HG02678 (cell line): ENCODE measurements at regions not wholly inside any gene's neighbourhood (a gene's known extent, or its start where the extent isn't known, plus 50 kb on each side); places are given as distances from the start of the nearest gene placed in this dataset.

Experiments
- ATAC-seq: cut with Tn5 transposase; IDR thresholded peaks from one replicate; pipeline ENCODE4 v1.9.1; 2021; ENCODE audit warnings: mild to moderate bottlenecking, moderate library complexity; ENCODE audit not compliant: unreplicated experiment

DNA sequence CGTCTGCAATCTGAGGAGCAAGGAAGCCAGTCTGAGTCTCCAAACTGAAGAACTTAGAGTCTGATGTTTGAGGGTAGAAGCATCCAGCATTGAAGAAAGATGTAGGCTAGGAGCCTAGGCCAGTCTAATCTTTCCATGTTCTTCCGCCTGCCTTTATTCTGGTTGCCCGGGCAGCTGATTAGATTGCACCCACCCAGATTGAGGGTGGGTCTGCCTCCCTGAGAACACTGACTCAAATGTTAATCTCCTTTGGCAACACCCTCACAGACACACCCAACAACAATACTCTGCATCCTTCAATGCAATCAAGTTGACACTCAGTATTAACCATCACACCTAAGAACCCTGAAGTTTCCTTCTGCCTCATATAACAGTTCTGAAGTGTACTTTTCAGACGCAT is 350.1 kb downstream of the RFPL4B start:
- ATAC-seq = no peak

DNA sequence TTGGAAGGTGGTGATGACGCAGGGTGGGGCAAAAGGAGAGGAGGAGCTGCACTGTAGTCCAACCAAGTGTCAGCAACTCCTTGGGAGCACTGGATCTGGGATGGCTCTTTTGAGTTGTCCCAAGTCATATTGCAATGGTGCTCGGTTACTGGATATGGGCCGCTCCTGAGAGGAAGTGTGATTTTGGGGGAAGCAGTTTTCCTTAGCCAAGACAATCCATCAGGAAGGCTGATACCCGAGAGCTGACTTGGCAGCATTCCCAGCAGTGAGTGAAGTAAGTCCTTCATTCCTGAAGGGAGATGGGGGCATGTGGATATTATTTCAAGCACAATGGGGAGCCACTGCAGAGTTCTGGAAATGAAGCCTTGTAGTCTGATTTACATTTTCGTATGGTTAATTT is 354.1 kb downstream of the RFPL4B start:
- no peak for ATAC-seq

DNA sequence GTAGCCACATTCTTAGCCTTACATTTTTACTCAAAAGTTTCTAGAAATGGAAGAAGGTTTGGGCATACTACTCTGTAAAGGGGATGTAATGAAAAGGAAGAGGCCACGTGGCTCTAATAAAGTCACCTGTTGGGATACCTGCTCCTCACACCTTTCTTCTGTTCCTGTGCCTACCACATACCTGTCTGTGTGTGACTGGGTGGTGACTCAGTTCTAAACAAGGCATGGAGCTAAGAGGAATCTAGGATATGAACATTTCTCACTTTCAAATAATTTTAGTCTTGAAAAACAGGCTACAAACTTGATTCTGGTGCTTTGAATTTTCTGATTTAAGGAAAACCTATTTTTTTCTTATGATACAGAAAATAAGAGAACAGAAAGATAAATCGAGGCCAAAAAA is 363.6 kb downstream of the RFPL4B start:
- ATAC-seq = no peak

DNA sequence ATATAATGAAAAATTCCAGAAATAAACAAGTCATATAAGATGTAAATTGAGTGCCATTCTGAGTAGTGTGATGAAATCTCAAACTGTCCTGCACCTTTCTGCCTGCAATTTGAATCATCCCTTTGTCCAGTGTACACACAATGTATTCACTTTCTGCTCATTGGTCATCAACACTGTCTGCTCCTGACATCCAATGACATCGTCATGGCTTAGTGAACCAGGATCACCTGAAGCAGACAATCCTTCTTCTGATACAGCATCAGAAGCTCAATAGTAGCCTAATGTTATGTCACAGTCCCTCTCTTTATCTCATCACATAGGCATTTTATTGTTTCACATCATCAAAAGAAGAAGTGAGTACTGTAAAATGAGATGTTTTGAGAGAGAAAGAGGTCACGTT is 366.3 kb downstream of the RFPL4B start:
- no peak for ATAC-seq

DNA sequence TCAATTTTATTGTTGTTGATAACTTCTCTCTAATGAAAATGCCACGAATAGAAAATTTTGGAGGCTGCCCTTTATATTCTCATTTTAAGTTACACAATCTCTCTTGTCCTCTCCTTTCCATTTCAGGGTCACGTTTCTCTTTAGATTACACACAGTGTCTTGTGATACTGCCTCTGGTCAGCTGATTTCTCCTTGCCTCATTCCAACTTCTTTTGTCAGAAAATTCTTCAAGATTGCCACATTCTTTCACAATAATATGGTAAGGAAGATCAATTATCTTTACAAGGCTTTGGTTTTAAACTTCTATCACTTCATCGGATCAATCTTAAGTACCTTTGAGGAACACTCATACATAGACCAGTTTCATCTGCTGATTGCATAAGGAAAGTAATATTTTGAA is 370.3 kb downstream of the RFPL4B start:
- no peak for ATAC-seq

DNA sequence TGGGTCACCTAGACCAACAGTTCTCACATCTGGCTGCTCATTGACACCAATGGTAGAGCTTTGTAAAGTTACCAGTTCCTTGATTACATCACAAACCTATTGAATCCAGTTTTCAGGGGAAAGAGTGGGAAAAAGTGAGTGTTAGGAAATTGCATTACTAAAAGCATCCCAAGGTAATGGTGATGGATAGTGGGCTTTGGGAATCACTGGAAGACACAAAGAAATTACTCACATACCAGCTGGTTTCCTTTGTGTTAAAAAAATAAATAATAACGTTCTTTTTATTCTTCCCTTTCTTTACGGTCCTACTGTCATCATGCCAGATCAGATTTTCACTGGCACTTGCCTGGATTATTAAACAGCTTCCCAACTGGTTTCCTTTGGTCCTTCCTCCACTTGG is 370.7 kb downstream of the RFPL4B start:
- no peak for ATAC-seq

DNA sequence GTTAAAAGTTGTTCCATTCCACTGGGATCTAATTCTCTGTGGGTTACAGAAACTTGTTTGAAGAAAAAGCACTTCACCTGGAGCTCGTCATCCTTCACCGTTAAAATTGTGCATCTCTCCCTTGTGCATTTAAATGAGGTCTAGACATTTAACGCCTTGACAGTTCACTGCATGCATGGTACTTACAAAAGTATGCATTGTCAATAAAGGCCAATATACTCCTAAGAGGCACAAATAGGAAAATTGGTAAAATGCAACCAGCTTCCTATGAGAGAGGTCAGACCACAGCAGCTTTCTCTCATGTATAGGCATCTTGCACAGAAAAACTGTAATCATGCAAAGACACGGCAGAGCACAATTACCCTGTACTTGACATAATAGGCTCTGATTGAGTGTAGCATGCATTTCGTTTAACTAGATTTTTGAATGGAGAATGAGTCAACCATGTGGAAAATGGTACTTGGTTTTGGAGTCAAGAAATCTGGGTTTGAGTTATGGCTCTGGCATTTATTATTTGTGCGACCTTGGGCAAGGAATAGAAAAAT is 378.5 kb downstream of the RFPL4B start:
- ATAC-seq = no peak

DNA sequence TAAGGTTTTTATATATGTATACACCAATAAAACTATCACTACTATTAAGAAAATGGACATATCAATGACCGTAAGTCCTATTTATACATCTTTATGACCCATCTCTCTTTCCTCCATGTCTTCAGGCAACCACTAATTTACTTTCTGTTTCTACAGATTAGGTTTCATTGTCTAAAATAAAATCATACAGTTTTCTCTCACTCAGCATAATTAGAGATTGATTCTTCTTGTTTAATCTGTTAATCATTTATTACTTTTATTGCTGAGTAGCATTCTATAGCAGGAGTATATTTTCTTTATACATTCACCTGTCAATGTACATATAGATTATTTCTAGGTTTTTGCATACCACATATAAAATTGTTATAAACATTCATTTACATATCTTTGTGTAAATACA is 388.0 kb downstream of the RFPL4B start:
- no peak for ATAC-seq

DNA sequence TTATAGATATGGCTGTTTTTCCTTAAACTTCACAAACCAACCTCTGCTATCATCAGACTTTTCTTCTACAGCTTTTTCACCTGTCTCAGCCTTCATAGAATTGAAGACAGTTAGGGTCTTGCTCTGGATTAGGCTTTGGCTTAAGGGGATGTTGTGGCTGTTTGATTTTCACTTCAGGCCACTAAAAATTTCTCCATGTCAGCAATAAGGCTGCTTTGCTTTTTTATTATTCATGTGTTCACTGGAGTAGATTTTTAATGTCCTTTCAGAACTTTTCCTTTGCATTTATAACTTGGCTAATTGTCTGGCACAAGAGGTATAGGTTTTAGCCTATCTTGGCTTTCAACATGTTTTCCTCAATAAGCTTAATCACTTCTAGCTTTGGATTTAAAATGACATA is 392.6 kb downstream of the RFPL4B start:
- ATAC-seq = no peak

DNA sequence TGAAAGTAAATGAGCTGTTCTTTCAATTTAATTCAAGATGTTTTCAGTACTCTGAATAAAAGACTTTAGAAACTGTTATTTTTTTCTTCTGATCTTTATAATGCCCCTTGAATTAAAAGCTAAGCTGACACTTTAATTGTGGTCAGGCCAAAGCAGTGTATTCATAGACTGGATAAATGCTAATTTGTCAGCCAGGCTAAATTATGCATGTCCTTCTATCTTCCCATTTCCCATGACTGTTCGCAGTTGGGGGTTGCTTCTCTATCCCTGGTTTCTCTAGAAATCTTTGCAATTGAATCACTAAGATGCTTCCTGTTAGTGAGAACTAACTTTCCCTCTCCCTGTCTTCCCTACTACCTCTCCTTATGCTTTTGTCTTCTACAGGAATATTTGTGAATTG is 396.2 kb downstream of the RFPL4B start:
- no peak for ATAC-seq

DNA sequence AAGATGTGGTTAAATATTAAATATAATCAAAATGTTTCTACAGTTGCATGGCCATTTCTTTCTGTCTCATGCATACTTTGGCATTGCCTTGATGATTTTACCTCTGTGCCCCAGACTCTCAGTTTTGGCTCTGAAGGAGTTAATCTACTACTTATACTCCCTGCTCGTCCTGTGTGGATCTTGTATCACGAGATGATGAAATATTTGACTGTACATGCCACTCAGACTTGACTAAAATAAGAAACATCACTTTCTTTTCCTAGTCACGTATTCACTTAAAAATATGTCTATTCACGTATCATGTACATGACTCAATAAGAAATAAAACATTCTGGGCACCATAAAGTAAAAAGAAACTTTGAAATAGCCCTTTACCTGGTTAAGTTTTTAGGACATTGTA is 397.7 kb downstream of the RFPL4B start:
- no peak for ATAC-seq

DNA sequence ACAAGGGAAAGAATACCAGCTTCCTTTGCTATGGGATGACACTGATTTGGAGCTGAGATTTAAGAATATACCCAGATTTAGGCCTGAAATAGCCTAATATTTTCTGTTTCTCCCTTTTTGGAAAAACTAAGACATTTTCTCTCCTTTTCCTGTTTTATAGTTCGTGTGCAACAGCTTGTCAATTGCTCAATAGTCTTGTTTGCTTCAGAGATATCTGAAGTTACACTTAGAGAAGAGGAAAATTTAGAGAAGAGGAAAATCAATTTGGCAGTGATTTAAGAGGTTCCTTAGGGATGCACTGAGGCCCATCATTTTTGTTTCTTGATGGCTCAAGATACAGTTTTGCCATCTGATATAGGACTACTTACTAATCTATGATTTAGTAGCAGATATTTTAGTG is 398.6 kb downstream of the RFPL4B start:
- no peak for ATAC-seq

DNA sequence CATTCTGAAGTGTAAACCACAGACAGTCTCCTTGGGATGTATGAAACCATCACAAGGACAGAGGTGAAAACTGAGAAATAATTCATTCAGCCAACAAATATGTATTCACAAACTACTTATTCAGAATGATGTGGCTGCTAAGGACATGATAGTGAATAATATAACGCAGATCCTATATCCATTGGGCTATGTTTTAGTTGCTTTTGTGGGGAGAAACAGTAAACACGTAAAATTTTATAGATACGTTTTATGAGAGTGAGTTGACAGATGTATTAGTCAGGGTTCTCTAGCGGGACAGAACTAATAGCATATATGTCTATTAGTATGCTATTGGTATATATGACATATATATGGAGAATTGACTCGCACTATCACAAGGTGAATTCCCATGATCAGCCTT is 402.5 kb downstream of the RFPL4B start:
- ATAC-seq = no peak

DNA sequence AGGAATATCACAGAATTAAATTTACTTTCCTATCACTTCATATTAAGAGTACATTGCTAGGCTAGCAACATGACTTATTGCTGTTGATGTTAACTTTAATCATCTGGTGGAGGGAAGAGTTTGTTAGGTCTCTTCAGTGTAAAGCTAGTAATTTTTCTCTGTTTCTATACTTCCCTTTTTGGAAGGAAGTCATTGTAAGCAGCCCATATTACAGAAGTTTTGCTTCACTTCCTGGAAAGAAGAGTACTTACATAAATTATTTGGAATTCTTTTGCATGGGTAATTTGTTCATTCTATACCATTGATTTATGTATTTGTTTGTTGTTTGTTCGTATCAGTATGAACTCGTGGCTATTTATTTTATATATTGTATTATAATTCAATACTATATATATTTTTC is 405.2 kb downstream of the RFPL4B start:
- ATAC-seq = no peak

DNA sequence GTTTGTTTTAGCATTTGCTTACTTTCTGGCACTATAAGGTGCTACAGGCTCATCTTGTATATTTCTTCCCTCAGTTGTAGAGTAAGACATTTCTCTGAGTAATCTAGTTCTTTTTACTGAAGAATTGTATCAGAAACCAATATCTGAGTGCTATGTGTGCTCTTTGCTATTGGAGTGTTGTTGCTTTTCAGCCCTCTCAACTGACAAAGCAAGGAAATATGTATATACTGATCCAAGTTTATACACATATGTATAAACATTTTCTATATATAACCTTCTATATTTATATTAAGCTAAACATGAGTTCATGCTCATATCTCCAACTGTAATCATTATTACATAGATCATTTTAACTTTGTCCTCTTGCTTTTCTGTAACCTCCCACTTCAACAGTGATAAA is 405.7 kb downstream of the RFPL4B start:
- ATAC-seq = no peak

DNA sequence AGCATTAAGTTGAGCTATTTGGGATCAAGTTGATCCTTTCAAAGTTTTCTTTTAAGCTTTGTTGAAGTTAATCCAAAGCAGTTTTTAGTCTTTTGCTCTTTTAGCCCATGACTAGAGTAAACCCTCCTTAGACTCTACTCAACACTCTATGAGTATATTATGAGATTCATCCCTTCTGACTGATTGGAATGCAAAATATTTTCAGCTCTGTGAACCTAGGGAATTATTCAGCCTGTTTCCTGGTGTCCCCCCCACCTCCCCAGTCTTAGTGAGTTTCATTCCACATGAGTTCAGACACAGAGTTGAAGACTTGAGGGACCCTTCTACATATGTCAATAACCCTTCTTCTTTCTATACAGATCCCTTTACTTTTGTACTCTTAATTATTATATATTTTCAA is 413.7 kb downstream of the RFPL4B start:
- ATAC-seq = no peak

DNA sequence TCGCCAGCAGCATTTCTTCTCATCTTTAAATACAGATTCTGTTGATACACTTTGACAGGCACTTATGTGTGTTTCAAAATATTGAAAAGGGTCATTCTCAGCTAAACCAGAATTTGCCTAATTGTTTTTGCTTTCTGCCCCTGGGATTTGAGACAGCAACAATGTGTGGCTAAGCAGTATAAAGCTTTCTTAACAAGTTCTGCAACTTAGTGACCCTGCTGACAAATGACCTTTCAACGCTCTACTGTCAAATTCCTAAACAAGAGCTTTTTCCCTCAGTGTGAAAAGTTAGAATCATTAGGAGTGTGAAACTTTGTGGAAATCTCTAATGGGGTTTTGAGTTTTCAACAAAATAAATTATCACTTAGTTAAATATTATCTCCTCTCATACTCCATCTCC is 414.6 kb downstream of the RFPL4B start:
- no peak for ATAC-seq

DNA sequence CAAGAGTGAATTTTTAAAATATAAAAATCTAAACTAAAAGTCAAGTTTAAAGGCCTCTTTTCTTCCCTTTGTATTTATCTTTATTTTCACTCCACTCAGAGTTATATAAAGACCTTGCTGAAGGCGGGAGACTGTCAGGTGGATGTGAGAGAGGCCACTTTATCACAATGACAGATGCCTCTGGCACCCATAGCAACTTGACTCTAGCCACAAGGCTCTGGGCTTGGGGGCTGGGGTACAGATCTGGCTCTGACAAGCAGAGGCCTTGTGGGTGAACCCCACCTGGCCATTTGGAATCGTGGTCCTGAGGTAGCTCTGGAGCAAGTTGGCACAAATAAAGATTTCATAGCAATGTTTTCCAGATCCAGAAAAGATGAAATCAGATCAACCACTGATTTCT is 417.2 kb downstream of the RFPL4B start:
- ATAC-seq = no peak

DNA sequence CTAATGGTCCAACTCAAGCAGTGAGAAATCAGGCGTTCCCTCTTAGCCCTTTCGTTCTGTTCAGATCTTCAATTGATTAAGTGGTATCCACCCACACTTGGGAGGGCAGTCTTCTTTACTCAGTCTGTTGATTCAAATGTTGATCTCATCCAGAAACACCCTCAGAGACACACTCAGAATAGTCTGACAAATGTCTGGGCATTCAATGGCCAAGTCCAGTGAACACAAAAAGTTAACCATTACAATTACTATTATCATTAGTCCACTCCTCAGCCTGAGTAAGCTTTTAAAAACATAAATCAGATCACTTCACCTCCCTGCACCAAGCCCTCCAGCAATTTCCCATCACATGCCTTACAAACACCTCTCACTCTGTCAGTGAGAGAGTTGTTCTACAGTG is 423.2 kb downstream of the RFPL4B start:
- no peak for ATAC-seq

DNA sequence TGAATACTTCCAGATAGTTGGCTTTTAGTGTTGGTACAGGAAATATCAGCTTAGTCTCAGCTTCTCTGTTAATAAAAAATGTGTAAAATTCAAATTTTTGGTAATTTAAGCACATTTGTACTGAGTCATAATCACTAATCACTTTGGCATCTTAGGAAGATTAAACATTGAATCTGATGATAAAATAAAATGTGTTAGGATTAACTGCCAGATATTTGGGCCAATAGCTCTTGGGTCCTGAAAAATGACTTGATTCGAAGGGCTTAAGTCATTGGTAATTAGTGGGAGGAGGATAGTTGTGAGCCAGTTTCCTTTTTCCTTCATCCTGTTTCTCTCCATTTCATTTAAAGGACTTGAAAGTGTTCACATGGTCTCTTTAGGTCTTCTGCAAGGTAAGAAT is 426.1 kb downstream of the RFPL4B start:
- no peak for ATAC-seq

DNA sequence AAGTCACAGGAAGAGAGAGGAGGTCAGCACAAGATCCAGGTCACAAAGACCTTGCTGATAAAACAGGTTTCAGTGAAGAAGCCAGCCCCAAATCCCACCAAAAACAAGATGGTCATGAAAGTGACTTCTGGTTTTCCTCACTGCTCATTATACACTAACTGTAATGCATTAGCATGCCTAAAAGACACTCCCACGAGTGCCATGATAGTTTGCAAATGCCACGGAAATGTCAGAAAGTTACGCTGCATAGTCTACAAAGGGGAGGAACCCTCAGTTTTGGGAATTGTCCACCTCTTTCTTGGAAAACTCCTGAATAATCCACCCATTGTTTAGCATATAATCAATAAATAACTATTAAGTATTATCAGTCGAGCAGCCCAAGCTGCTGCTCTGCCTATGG is 427.2 kb downstream of the RFPL4B start:
- ATAC-seq = no peak

DNA sequence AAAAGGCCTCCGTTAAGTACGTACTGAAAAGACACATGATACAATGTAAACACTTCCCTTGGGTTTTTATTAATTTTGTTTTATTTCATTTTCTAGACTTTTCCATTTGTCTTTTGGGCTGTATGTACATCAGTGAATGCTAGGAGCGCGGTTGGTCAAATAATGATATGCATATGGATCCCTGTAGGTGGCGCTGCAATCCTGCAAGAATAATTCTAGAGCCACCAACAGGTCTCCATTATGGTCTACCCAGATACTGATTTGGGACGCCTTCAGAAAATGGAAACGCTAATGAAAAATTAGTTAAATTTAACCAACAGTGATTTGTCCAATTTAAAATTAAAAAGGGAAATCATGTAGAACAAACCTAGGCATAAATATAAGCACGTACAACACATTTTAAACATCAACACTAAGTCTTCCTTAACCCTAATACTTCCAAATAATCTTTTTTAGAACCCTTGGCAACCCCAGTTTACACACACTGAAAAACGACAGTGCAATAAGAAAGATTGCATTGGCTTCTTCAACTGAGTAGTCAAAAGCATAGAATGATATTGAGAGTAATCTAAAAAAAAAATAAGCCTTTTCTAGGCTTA is 433.5 kb downstream of the RFPL4B start:
- ATAC-seq = peak; percentile 88

DNA sequence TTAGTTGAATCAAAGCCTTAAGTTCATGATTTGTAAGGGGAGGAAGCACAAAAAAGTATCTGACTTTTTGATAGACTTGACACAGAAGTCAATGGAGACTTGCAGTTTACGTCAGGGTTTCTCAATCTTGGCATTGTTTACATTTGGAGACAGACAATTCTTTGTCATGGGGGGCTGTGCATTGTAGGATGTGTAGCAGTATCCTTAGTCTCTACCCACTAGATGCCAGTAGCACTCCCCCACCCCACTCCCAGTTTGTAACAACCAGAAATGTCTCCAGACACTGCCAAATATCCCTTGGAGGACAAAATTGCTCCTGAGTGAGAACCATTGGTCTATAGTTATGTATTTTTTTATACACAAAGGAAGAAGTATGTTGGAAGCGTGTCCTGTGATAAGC is 434.1 kb downstream of the RFPL4B start:
- no peak for ATAC-seq
